HG03097 (cell line): ENCODE measurements at regions not wholly inside any gene's neighbourhood (a gene's known extent, or its start where the extent isn't known, plus 50 kb on each side); places are given as distances from the start of the nearest gene placed in this dataset.

Experiments used
- ATAC-seq: cut with Tn5 transposase; IDR thresholded peaks from one replicate; pipeline ENCODE4 v1.9.1; 2021; ENCODE audit not compliant: unreplicated experiment, low FRiP score

- no peak for ATAC-seq
Measured at GRCh38 chr1:25028587-25028906, 98.5 kb upstream of the RUNX3 start.

- ATAC-seq = no peak
Measured at GRCh38 chr1:25027822-25028586, 97.9 kb upstream of the RUNX3 start.

GRCh38 chr1:25026730-25027450 is 96.8 kb upstream of the RUNX3 start:
- no peak for ATAC-seq

GRCh38 chr1:25026304-25026703 is 96.2 kb upstream of the RUNX3 start:
- ATAC-seq = no peak

- no peak for ATAC-seq
Measured at GRCh38 chr1:25024615-25025350, 94.7 kb upstream of the RUNX3 start.

- no peak for ATAC-seq
Measured at GRCh38 chr1:25023826-25024225, 93.8 kb upstream of the RUNX3 start.

- ATAC-seq = no peak
Measured at GRCh38 chr1:25023190-25023578, 93.1 kb upstream of the RUNX3 start.

GRCh38 chr1:25022361-25023189 is 92.5 kb upstream of the RUNX3 start:
- peak; percentile 68 for ATAC-seq

GRCh38 chr1:25021591-25022215 is 91.6 kb upstream of the RUNX3 start:
- ATAC-seq = no peak

GRCh38 chr1:25020851-25021590 is 90.9 kb upstream of the RUNX3 start:
- ATAC-seq = no peak

- no peak for ATAC-seq
Measured at GRCh38 chr1:25020173-25020845, 90.2 kb upstream of the RUNX3 start.

- peak; percentile 28 for ATAC-seq
Measured at GRCh38 chr1:25019337-25020172, 89.5 kb upstream of the RUNX3 start.

- no peak for ATAC-seq
Measured at GRCh38 chr1:25018943-25019336, 88.9 kb upstream of the RUNX3 start.

GRCh38 chr1:25018110-25018735 is 88.1 kb upstream of the RUNX3 start:
- no peak for ATAC-seq

- ATAC-seq = no peak
Measured at GRCh38 chr1:25017436-25018109, 87.5 kb upstream of the RUNX3 start.

- ATAC-seq = no peak
Measured at GRCh38 chr1:25012966-25013962, 83.2 kb upstream of the RUNX3 start.
